ENCODE measurements at regions not wholly inside any gene's neighbourhood (a gene's known extent, or its start where the extent isn't known, plus 50 kb on each side); places are given as distances from the start of the nearest gene placed in this dataset.

DNA sequence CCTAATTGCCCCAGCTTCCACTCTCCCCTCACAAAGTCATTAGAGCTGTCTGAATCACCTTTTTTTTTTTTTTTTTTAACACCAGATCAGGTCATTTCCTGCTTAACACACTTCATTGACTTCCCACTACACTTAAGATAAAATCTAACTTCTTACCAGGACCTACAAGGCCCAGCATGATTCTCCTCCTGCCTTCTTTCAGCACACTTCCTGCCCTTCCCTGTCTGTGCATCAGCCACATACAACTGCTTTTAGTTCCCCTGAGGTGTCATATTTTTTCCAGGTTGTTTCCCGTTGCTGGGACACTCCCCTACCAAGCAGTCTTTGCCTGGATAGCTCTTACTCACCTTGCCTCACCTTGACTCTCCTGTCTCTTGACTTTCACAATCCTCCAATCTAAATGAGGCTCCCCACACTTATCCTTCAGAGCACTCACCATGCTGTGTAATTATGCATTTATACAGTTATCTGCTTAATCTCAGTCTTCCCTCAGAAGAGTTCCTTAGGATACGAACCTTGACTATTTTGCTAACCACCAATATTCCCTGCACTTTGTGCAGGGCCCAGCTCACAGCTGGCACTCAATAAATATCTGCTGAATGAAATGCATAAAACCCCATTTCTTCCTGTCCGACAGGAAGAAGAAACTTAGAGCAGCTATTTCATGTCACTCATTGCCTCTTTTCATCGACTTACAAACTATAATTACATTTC, 96.6 kb upstream of the AKIP1 start:
- Histone ChIP-seq H3K4me3 (no peak overlapping the region), H3K4me1 (ENCODE audit: insufficient read depth) (peaks cover 26% of the 10 kb centered on the region), H3K27ac (peak overlapping the region; percentile 68), H3K27me3 (no peaks in the 10 kb centered on the region), H3K9me2 (replicated peaks; ENCODE audit: insufficient read depth) (no peaks in the 10 kb centered on the region), H3K9me3 (ENCODE audit: low read depth) (no peaks in the 10 kb centered on the region), H3K4me2 (no peak overlapping the region), H4K20me1 (ENCODE audit: insufficient read depth, poor library complexity, severe bottlenecking) (no peaks in the 10 kb centered on the region), H3K36me3 (replicated peaks; ENCODE audit: insufficient read depth, low read depth) (no peaks in the 10 kb centered on the region), H3K79me2 (peaks cover 21% of the 10 kb centered on the region), H2AFZ (no peak overlapping the region)
- TF ChIP-seq EZH2phosphoT487 (IDR thresholded peaks at IDR 0.05; ENCODE audit: low read depth, severe bottlenecking, unreplicated experiment) (no peak), CTCF (IDR thresholded peaks at IDR 0.05; ENCODE audit: poor library complexity) (no peak), EZH2 (IDR thresholded peaks at IDR 0.05; ENCODE audit: borderline replicate concordance) (no peak)
- 48% methylated on average over 4 of the region's 4 CpGs for WGBS (ENCODE audit: low lambda C conversion rate, missing lambda C conversion rate)
- peak; percentile 56 for DNase-seq (ENCODE audit: low spot score)

DNA sequence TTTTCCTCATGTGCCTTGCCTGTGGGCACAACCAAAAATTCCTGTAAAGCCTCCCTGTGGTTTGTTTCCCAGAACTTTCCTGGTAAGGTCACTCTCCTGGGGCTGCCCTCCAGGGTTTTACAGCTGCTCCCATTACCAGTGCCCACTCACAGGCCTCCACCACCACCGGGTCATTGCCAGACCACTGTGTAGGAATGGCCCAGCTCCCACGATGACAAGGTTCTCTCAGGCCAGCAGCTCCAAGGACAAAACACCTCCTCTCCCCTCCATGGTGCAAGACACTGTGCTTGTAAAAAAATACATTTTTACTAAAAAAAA, 96.1 kb upstream of the AKIP1 start:
- no peak for TF ChIP-seq EZH2 (IDR thresholded peaks at IDR 0.05; ENCODE audit: borderline replicate concordance)
- Histone ChIP-seq H3K27ac (peak overlapping the region; percentile 68), H3K36me3 (replicated peaks; ENCODE audit: insufficient read depth, low read depth) (no peaks in the 10 kb centered on the region), H3K27me3 (no peaks in the 10 kb centered on the region), H3K4me3 (no peak overlapping the region), H4K20me1 (ENCODE audit: insufficient read depth, poor library complexity, severe bottlenecking) (no peaks in the 10 kb centered on the region), H3K4me1 (ENCODE audit: insufficient read depth) (peaks cover 21% of the 10 kb centered on the region), H2AFZ (no peak overlapping the region), H3K79me2 (peaks cover 18% of the 10 kb centered on the region), H3K9me2 (replicated peaks; ENCODE audit: insufficient read depth) (no peaks in the 10 kb centered on the region), H3K9me3 (ENCODE audit: low read depth) (no peaks in the 10 kb centered on the region), H3K4me2 (no peak overlapping the region)
- WGBS (ENCODE audit: low lambda C conversion rate, missing lambda C conversion rate): 52% methylated on average over 2 of the region's 2 CpGs
- DNase-seq (ENCODE audit: low spot score): no peak

DNA sequence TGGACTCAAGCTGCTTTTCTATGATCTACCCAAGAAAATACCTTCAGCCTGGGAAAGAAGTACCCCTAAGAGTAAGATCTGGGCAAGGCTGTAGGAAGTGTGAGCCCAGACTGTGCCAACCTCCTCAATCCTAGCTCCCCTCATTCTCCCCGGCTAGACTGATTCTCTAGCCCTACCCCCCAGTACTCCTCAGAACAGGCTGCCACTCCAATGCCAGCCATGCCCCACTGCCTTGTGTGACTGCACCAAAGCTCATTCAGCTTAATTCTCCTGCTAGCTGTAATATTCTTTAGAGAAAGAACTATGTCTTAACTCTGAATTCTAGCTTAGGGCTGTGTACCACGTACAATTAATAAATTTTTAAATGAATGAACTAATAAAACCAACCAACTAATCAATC, 92.6 kb upstream of the AKIP1 start:
- H4K20me1 ChIP-seq (ENCODE audit: insufficient read depth, poor library complexity, severe bottlenecking): no peaks in the 10 kb centered on the region
- no peak overlapping the region for H3K4me3 ChIP-seq
- H3K4me2 ChIP-seq: no peak overlapping the region
- H3K36me3 ChIP-seq (replicated peaks; ENCODE audit: insufficient read depth, low read depth): no peaks in the 10 kb centered on the region
- no peak overlapping the region for H2AFZ ChIP-seq
- peaks cover 9% of the 10 kb centered on the region for H3K4me1 ChIP-seq (ENCODE audit: insufficient read depth)
- no peaks in the 10 kb centered on the region for H3K27me3 ChIP-seq
- 90% methylated on average over 2 of the region's 2 CpGs for WGBS (ENCODE audit: low lambda C conversion rate, missing lambda C conversion rate)
- H3K9me3 ChIP-seq (ENCODE audit: low read depth): no peaks in the 10 kb centered on the region
- H3K9me2 ChIP-seq (replicated peaks; ENCODE audit: insufficient read depth): no peaks in the 10 kb centered on the region
- TF ChIP-seq EZH2phosphoT487 (IDR thresholded peaks at IDR 0.05; ENCODE audit: low read depth, severe bottlenecking, unreplicated experiment): no peak
- no peak for TF ChIP-seq CTCF (IDR thresholded peaks at IDR 0.05; ENCODE audit: poor library complexity)
- no peak for TF ChIP-seq EZH2 (IDR thresholded peaks at IDR 0.05; ENCODE audit: borderline replicate concordance)
- H3K79me2 ChIP-seq: peaks cover 12% of the 10 kb centered on the region
- no peak overlapping the region for H3K27ac ChIP-seq
- no peak for DNase-seq (ENCODE audit: low spot score)

DNA sequence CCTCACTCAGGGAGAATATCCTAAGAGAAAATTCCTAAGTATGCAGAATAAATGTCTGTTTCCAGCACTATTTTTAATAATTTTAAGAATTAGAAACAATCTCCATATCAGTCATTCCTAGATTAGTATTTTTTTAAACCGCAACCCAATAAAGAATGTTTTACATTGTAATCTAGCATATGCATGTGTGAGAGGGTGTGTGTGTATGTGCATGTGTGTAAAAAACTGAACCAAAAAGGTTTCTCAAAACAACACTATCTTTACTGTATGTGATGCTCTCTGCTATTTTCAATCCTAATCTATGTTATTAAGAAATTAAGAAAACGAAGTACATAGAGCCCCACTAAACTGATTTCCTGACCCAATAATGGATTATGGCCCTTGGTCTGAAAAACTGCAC, 90.6 kb upstream of the AKIP1 start:
- H4K20me1 ChIP-seq (ENCODE audit: insufficient read depth, poor library complexity, severe bottlenecking): no peaks in the 10 kb centered on the region
- no peaks in the 10 kb centered on the region for H3K9me3 ChIP-seq (ENCODE audit: low read depth)
- H3K27ac ChIP-seq: no peak overlapping the region
- no peak for DNase-seq (ENCODE audit: low spot score)
- WGBS (ENCODE audit: low lambda C conversion rate, missing lambda C conversion rate): 50% methylated on average over 2 of the region's 2 CpGs
- no peaks in the 10 kb centered on the region for H3K9me2 ChIP-seq (replicated peaks; ENCODE audit: insufficient read depth)
- no peaks in the 10 kb centered on the region for H3K27me3 ChIP-seq
- H3K79me2 ChIP-seq: peaks cover 12% of the 10 kb centered on the region
- H3K36me3 ChIP-seq (replicated peaks; ENCODE audit: insufficient read depth, low read depth): no peaks in the 10 kb centered on the region
- H3K4me1 ChIP-seq (ENCODE audit: insufficient read depth): no peaks in the 10 kb centered on the region
- H3K4me2 ChIP-seq: no peak overlapping the region
- no peak overlapping the region for H2AFZ ChIP-seq
- TF ChIP-seq EZH2phosphoT487 (IDR thresholded peaks at IDR 0.05; ENCODE audit: low read depth, severe bottlenecking, unreplicated experiment): no peak
- no peak for TF ChIP-seq EZH2 (IDR thresholded peaks at IDR 0.05; ENCODE audit: borderline replicate concordance)
- TF ChIP-seq CTCF (IDR thresholded peaks at IDR 0.05; ENCODE audit: poor library complexity): no peak
- no peak overlapping the region for H3K4me3 ChIP-seq

All from hepatocyte (in vitro differentiated cells).